Psoas muscle (tissue), 7 donors: ENCODE measurements at regions not wholly inside any gene's neighbourhood (a gene's known extent, or its start where the extent isn't known, plus 50 kb on each side); places are given as distances from the start of the nearest gene placed in this dataset.

Experiments
- ATAC-seq, 4 donors: fragments of 200-7000 bp; cut with Tn5 transposase; one replicate each; pipeline ENCODE4 v1.9.1; 2020; ENCODE audit warnings: moderate library complexity in 3 of 4, mild to moderate bottlenecking in 2 of 4
- DNase-seq, 2 donors: peaks; one replicate each; pipeline ENCODE4 v3.0.0-alpha.2; 2020
- H3K27ac ChIP-seq: fragments of 200-600 bp; one replicate; pipeline ENCODE4 v1.8.0; 2022
- H3K27me3 ChIP-seq, 3 donors: fragments of 200-600 bp in 1 of 3; one replicate each; pipeline versions ENCODE4 v1.6.1 to v1.8.0; 2013 to 2022; ENCODE audit warnings: low read length in 2 of 3, mild to moderate bottlenecking in 2 of 3, moderate library complexity in 1 of 3; ENCODE audit not compliant: insufficient read depth in 3 of 3
- H3K36me3 ChIP-seq, 2 donors: fragments of 200-600 bp in 1 of 2; one replicate each; pipeline versions ENCODE4 v1.6.1 to v1.8.0; 2013 to 2022; ENCODE audit warnings: low read depth in 1 of 2, mild to moderate bottlenecking in 1 of 2, moderate library complexity in 1 of 2; ENCODE audit not compliant: insufficient read depth in 1 of 2
- H3K4me1 ChIP-seq: fragments of 200-600 bp; one replicate; pipeline ENCODE4 v1.8.0; 2022
- H3K4me3 ChIP-seq: fragments of 200-600 bp; one replicate; pipeline ENCODE4 v1.8.0; 2022; ENCODE audit warnings: mild to moderate bottlenecking
- H3K9me3 ChIP-seq: fragments of 200-600 bp; one replicate; pipeline ENCODE4 v1.8.0; 2022
- WGBS, 3 donors: extraction: QIAGEN DNeasy Blood & Tissue Kit; methylation state at CpG; one replicate each; pipeline versions ENCODE4 v1.1.6 to v1.1.7; 2013; 5-methylcytosine and 5-hydroxymethylcytosine counted together
- intact Hi-C, 2 donors: fragments of 100-400 bp; cut with DNase I; formaldehyde crosslinking; loops; one replicate each; pipeline versions ENCODE4 v1.11.0 to v1.14.2; 2022
- TF ChIP-seq, protein P1 (sequence below): fragments of 200-600 bp; IDR thresholded peaks from one replicate; pipeline ENCODE4 v1.8.0; 2022; ENCODE audit warnings: antibody characterized with exemption
- donor health status: healthy with polysubstance abuse.
- donor health status: DM: no; HTN: no; CAD: no; lungs with moderate emphysema.
- donor health status: Bipolar disorder and iron deficiency.
- donor health status: healthy.
- donor health status: DM: yes; HTN: yes; CAD: no.
- donor health status: DM: no; HTN: no; CAD: no.
- donor health status: DM: yes; HTN: yes; CAD: no.

DNA sequence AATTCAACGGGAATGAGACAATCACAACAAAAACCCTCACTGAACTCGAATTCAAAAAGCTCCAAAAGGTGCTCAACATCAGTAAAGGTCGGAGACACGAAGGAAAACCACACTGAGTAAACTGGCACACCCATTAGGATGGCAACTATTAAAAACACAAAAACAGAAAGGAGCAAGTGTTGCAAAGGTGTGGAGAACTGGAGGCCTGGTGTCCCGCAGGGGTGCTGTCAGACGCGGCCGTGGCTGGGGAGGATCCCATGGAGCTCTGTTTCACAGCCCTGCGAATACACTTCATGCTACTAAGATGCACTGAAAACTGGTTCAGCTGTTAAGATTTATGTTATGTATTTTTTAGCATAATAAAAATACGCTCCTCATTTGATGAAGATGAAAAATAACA lies 730.6 kb downstream of the GALR1 start:
- no peak for DNase-seq
- Histone ChIP-seq H3K4me1 (no peaks in the 10 kb centered on the region), H3K36me3 (no peaks in the 10 kb centered on the region), H3K4me3 (no peak overlapping the region), H3K27ac (no peak overlapping the region), H3K9me3 (no peaks in the 10 kb centered on the region), H3K27me3 (no peaks in the 10 kb centered on the region)
- ATAC-seq: no peak
- intact Hi-C loops: no loop called here
- TF ChIP-seq, protein P1, sequence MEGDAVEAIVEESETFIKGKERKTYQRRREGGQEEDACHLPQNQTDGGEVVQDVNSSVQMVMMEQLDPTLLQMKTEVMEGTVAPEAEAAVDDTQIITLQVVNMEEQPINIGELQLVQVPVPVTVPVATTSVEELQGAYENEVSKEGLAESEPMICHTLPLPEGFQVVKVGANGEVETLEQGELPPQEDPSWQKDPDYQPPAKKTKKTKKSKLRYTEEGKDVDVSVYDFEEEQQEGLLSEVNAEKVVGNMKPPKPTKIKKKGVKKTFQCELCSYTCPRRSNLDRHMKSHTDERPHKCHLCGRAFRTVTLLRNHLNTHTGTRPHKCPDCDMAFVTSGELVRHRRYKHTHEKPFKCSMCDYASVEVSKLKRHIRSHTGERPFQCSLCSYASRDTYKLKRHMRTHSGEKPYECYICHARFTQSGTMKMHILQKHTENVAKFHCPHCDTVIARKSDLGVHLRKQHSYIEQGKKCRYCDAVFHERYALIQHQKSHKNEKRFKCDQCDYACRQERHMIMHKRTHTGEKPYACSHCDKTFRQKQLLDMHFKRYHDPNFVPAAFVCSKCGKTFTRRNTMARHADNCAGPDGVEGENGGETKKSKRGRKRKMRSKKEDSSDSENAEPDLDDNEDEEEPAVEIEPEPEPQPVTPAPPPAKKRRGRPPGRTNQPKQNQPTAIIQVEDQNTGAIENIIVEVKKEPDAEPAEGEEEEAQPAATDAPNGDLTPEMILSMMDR: no peak
- 82 to 84% (median 83%) methylated on average over 10 of the region's 10 CpGs for WGBS, 3 donors

DNA sequence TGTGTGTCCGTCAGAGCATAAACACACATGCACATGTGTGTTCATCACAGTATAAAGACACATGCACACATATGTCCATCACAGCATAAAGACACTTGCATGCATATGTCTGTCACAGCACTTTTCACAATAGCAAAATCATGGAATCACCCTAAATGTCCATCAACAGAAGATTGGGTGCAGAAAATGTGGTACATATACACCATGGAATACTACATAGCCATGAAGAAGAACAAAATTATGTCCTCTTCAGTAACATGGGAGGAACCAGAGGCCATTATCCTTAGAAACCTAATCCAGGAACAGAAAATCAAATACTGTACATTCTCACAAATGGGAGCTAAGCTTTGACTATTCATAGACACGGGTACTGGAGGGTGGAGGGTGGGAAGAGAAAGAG lies 732.2 kb downstream of the GALR1 start:
- H3K9me3 ChIP-seq: no peaks in the 10 kb centered on the region
- no peak overlapping the region for H3K4me3 ChIP-seq
- DNase-seq: no peak
- TF ChIP-seq, protein P1: no peak
- no peaks in the 10 kb centered on the region for H3K36me3 ChIP-seq
- ATAC-seq: no peak
- WGBS, 3 donors: 88 to 96% (median 96%) methylated on average over 2 of the region's 2 CpGs
- no peak overlapping the region for H3K27ac ChIP-seq
- H3K4me1 ChIP-seq: no peaks in the 10 kb centered on the region
- no peaks in the 10 kb centered on the region for H3K27me3 ChIP-seq
- intact Hi-C loops: no loop called here

DNA sequence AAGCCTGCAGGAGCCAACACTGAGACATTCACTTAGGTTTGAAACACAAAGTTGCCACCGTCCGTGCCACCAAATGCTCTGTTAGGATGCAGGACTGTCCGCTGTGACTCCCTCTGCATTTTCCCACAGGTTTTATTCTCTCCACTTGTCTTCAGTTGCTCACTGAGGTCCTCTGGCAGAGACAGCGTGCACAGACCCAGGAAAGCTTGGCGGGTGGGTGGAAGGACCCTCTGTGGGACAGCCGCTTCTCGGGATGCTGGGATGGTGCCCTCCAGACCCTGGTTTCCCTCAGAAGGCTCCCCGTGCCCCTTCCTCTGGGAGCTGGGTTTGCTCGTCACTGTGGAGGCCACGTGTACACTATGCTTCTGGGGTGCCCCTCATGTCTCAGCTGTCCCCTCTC lies 733.6 kb downstream of the GALR1 start:
- TF ChIP-seq, protein P1: no peak
- no peak overlapping the region for H3K4me3 ChIP-seq
- H3K9me3 ChIP-seq: no peaks in the 10 kb centered on the region
- 78 to 85% (median 80%) methylated on average over 10 of the region's 10 CpGs for WGBS, 3 donors
- DNase-seq (no peak), ATAC-seq (no peak)
- H3K27me3 ChIP-seq: no peaks in the 10 kb centered on the region
- H3K4me1 ChIP-seq: no peaks in the 10 kb centered on the region
- H3K36me3 ChIP-seq: no peaks in the 10 kb centered on the region
- no peak overlapping the region for H3K27ac ChIP-seq
- intact Hi-C loops: no loop called here

DNA sequence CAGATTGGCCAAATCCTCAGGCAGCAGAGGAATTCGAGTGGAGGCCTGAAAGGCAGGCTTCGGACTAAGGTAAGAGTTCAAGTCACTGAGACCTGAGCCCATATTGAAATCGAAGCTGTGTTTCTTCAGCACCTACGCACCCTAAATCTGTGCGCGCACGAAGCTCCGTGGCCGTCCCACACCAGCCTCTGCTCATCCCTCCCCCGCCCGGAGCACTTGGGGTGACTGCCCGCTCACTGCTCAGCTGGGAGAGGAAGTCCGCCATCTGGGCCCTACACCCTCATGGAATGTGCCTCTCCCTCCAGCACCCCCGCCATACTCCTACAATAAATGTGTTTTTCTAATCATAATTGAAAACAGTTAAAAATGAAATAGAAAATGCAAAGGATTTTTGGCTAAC lies 734.5 kb downstream of the GALR1 start:
- DNase-seq: no peak
- no peaks in the 10 kb centered on the region for H3K36me3 ChIP-seq
- intact Hi-C loops: no loop called here
- no peaks in the 10 kb centered on the region for H3K4me1 ChIP-seq
- no peak overlapping the region for H3K4me3 ChIP-seq
- no peaks in the 10 kb centered on the region for H3K9me3 ChIP-seq
- TF ChIP-seq, protein P1: no peak
- 82 to 86% (median 82%) methylated on average over 14 of the region's 14 CpGs for WGBS, 3 donors
- ATAC-seq: no peak
- no peak overlapping the region for H3K27ac ChIP-seq
- no peaks in the 10 kb centered on the region for H3K27me3 ChIP-seq

GRCh38 chr18:77984833-77985232 lies 735.2 kb downstream of the GALR1 start:
- Histone ChIP-seq H3K27ac (no peak overlapping the region), H3K4me1 (no peaks in the 10 kb centered on the region), H3K36me3 (no peaks in the 10 kb centered on the region), H3K9me3 (no peaks in the 10 kb centered on the region), H3K27me3 (no peaks in the 10 kb centered on the region), H3K4me3 (no peak overlapping the region)
- TF ChIP-seq, protein P1: no peak
- DNase-seq (no peak), ATAC-seq (no peak)
- 94 to 96% (median 95%) methylated on average over 8 of the region's 8 CpGs for whole genome bisulfite sequencing, 3 donors
- intact Hi-C loops: no loop called here
